ENCODE measurements at regions not wholly inside any gene's neighbourhood (a gene's known extent, or its start where the extent isn't known, plus 50 kb on each side); places are given as distances from the start of the nearest gene placed in this dataset.
A peak's percentile ranks its signal among the peaks of the same experiment; 100 is the strongest.

GRCh38 chr4:26030260-26030667, 116.2 kb downstream of the SMIM20 start:
- no peak overlapping the region for H3K4me3 ChIP-seq (ENCODE audit: insufficient read depth, low read length)
- peaks cover 34% of the 10 kb centered on the region for H3K4me1 ChIP-seq (ENCODE audit: insufficient read depth, low read length)
- TF ChIP-seq CTCF (IDR thresholded peaks at IDR 0.05; ENCODE audit: extremely low read depth, low read depth, low read length): no peak
- no peaks in the 10 kb centered on the region for H3K27me3 ChIP-seq (ENCODE audit: insufficient read depth, low read length)
- peak overlapping the region; percentile 20 for H2AFZ ChIP-seq (ENCODE audit: low read length)
- peak overlapping the region; percentile 88 for H3K27ac ChIP-seq (ENCODE audit: low read depth, low read length)
- no peaks in the 10 kb centered on the region for H3K79me2 ChIP-seq (ENCODE audit: insufficient read depth, low read length)
- H3K9me3 ChIP-seq (ENCODE audit: low read depth, low read length): no peaks in the 10 kb centered on the region
- no peak for DNase-seq (ENCODE audit: insufficient read length, low spot score, missing footprints)
- no peaks in the 10 kb centered on the region for H4K20me1 ChIP-seq (ENCODE audit: insufficient read depth, low read length)
- no peak overlapping the region for H3K4me2 ChIP-seq (ENCODE audit: insufficient read depth, low read length)
- no peaks in the 10 kb centered on the region for H3K36me3 ChIP-seq (ENCODE audit: insufficient read depth, low read length)

- Histone ChIP-seq H3K4me2 (ENCODE audit: insufficient read depth, low read length) (no peak overlapping the region), H3K4me1 (ENCODE audit: insufficient read depth, low read length) (peaks cover 34% of the 10 kb centered on the region), H3K27ac (ENCODE audit: low read depth, low read length) (peak overlapping the region; percentile 88), H3K9me3 (ENCODE audit: low read depth, low read length) (no peaks in the 10 kb centered on the region), H2AFZ (ENCODE audit: low read length) (no peak overlapping the region), H3K4me3 (ENCODE audit: insufficient read depth, low read length) (no peak overlapping the region), H3K27me3 (ENCODE audit: insufficient read depth, low read length) (no peaks in the 10 kb centered on the region), H4K20me1 (ENCODE audit: insufficient read depth, low read length) (no peaks in the 10 kb centered on the region), H3K79me2 (ENCODE audit: insufficient read depth, low read length) (no peaks in the 10 kb centered on the region), H3K36me3 (ENCODE audit: insufficient read depth, low read length) (no peaks in the 10 kb centered on the region)
- no peak for TF ChIP-seq CTCF (IDR thresholded peaks at IDR 0.05; ENCODE audit: extremely low read depth, low read depth, low read length)
- no peak for DNase-seq (ENCODE audit: insufficient read length, low spot score, missing footprints)
These were observed 116.8 kb downstream of the SMIM20 start for GRCh38 chr4:26030780-26031179.

GRCh38 chr4:26031704-26032103, 117.7 kb downstream of the SMIM20 start:
- H3K4me2 ChIP-seq (ENCODE audit: insufficient read depth, low read length): peak overlapping the region; percentile 46
- H3K27me3 ChIP-seq (ENCODE audit: insufficient read depth, low read length): no peaks in the 10 kb centered on the region
- H3K79me2 ChIP-seq (ENCODE audit: insufficient read depth, low read length): no peaks in the 10 kb centered on the region
- no peak overlapping the region for H3K4me3 ChIP-seq (ENCODE audit: insufficient read depth, low read length)
- no peaks in the 10 kb centered on the region for H3K9me3 ChIP-seq (ENCODE audit: low read depth, low read length)
- no peaks in the 10 kb centered on the region for H4K20me1 ChIP-seq (ENCODE audit: insufficient read depth, low read length)
- no peak for TF ChIP-seq CTCF (IDR thresholded peaks at IDR 0.05; ENCODE audit: extremely low read depth, low read depth, low read length)
- H3K27ac ChIP-seq (ENCODE audit: low read depth, low read length): peak overlapping the region; percentile 88
- H2AFZ ChIP-seq (ENCODE audit: low read length): peak overlapping the region; percentile 5
- H3K4me1 ChIP-seq (ENCODE audit: insufficient read depth, low read length): peaks cover 34% of the 10 kb centered on the region
- no peak for DNase-seq (ENCODE audit: insufficient read length, low spot score, missing footprints)
- H3K36me3 ChIP-seq (ENCODE audit: insufficient read depth, low read length): no peaks in the 10 kb centered on the region

GRCh38 chr4:26032142-26032541, 118.1 kb downstream of the SMIM20 start:
- Histone ChIP-seq H3K9me3 (ENCODE audit: low read depth, low read length) (no peaks in the 10 kb centered on the region), H3K4me3 (ENCODE audit: insufficient read depth, low read length) (no peak overlapping the region), H2AFZ (ENCODE audit: low read length) (peak overlapping the region; percentile 5), H4K20me1 (ENCODE audit: insufficient read depth, low read length) (no peaks in the 10 kb centered on the region), H3K4me1 (ENCODE audit: insufficient read depth, low read length) (peaks cover 34% of the 10 kb centered on the region), H3K79me2 (ENCODE audit: insufficient read depth, low read length) (no peaks in the 10 kb centered on the region), H3K27me3 (ENCODE audit: insufficient read depth, low read length) (no peaks in the 10 kb centered on the region), H3K4me2 (ENCODE audit: insufficient read depth, low read length) (peak overlapping the region; percentile 46), H3K27ac (ENCODE audit: low read depth, low read length) (peak overlapping the region; percentile 88), H3K36me3 (ENCODE audit: insufficient read depth, low read length) (no peaks in the 10 kb centered on the region)
- no peak for TF ChIP-seq CTCF (IDR thresholded peaks at IDR 0.05; ENCODE audit: extremely low read depth, low read depth, low read length)
- peak; percentile 86 for DNase-seq (ENCODE audit: insufficient read length, low spot score, missing footprints)
